ENCODE measurements at regions not wholly inside any gene's neighbourhood (a gene's known extent, or its start where the extent isn't known, plus 50 kb on each side); places are given as distances from the start of the nearest gene placed in this dataset.

DNA sequence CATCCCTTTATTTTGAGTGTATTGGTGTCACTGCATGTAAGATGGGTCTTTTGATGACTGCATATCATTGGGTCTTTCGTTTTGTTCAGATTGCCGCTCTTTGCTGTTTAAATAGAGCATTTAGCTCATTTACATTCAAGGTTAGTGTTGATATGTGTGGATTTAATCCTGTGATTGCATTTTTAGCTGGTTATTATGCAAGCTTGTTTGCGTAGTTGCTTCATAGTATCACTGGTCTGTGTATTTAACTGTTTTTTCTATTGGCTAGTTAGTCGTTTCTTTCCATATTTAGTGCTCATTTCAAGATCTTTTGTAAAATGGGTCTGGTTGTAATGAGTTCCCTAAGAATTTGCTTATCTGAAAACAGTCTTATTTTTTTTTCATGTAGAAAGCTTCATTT is 1170.6 kb upstream of the SEL1L start:
- DNase-seq = no peak
- TF ChIP-seq, protein P1, sequence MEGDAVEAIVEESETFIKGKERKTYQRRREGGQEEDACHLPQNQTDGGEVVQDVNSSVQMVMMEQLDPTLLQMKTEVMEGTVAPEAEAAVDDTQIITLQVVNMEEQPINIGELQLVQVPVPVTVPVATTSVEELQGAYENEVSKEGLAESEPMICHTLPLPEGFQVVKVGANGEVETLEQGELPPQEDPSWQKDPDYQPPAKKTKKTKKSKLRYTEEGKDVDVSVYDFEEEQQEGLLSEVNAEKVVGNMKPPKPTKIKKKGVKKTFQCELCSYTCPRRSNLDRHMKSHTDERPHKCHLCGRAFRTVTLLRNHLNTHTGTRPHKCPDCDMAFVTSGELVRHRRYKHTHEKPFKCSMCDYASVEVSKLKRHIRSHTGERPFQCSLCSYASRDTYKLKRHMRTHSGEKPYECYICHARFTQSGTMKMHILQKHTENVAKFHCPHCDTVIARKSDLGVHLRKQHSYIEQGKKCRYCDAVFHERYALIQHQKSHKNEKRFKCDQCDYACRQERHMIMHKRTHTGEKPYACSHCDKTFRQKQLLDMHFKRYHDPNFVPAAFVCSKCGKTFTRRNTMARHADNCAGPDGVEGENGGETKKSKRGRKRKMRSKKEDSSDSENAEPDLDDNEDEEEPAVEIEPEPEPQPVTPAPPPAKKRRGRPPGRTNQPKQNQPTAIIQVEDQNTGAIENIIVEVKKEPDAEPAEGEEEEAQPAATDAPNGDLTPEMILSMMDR (IDR thresholded peaks at IDR 0.05) = no peak
- Histone ChIP-seq H3K27ac (no peak overlapping the region), H3K4me1 (no peaks in the 10 kb centered on the region), H3K9me3 (no peaks in the 10 kb centered on the region), H3K4me3 (no peak overlapping the region), H3K36me3 (no peaks in the 10 kb centered on the region), H3K9ac (ENCODE audit: low read depth in 2 of 2, low read length in 2 of 2) (no peak overlapping the region), H3K27me3 (no peaks in the 10 kb centered on the region)
- intact Hi-C loops (cut with DNase I) = no loop called here

DNA sequence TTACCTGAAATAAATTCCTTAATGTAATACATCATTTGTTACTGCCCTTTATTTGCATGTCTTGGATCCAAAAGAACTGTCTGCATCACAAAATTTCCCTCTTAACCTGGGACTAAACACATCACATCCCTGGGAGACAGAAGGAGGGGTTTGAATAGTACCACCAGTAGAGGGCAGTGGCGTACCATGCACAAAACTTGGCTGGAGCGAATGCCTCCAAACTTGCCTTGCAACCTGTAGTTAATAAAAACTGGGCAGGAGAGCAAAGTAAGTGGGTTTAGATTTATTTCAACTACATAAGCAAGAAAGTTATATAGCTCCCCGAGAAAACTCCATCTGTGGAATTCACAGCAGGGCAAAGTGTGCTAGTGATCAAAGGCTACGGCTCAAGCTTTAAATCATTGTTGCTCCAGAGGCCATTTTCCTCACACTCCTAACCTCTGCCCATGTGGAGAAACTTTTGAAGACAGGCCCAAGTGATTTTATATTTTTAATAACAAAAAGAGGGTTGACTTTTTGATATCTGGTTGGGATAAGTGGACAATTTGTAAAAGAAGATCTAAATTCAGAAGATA is 1176.7 kb upstream of the SEL1L start:
- DNase-seq = peak; percentile 54
- no peaks in the 10 kb centered on the region for H3K27me3 ChIP-seq
- TF ChIP-seq, protein P1 (IDR thresholded peaks at IDR 0.05) = peak; percentile 62
- H3K4me1 ChIP-seq = no peaks in the 10 kb centered on the region
- no peaks in the 10 kb centered on the region for H3K36me3 ChIP-seq
- no peaks in the 10 kb centered on the region for H3K9me3 ChIP-seq
- intact Hi-C loops (cut with DNase I) = no loop called here
- no peak overlapping the region for H3K27ac ChIP-seq
- no peak overlapping the region for H3K9ac ChIP-seq (ENCODE audit: low read depth in 2 of 2, low read length in 2 of 2)
- no peak overlapping the region for H3K4me3 ChIP-seq

DNA sequence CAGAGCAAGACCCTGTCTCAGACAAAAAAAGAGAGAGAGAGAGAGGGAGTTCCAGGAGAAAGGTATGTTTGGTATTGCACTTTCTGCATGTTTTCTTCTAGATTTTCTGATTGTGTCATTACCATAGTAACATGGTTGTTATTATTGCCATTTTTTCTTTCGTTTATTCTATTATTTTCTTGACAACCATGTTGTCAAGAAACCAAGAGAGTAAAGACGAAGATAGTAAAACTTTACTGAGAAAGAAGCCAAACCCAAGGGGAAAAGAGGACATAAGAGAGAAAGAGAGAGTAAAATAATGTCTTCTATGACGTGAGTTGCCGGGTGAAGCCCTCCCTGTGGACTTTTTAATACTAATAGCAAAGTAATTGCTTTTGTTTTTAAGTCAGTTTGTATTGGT is 1186.0 kb upstream of the SEL1L start:
- Histone ChIP-seq H3K27ac (no peak overlapping the region), H3K9me3 (no peaks in the 10 kb centered on the region), H3K27me3 (no peaks in the 10 kb centered on the region), H3K4me3 (no peak overlapping the region), H3K36me3 (no peaks in the 10 kb centered on the region), H3K4me1 (no peaks in the 10 kb centered on the region), H3K9ac (ENCODE audit: low read depth in 2 of 2, low read length in 2 of 2) (no peak overlapping the region)
- TF ChIP-seq, protein P1 (IDR thresholded peaks at IDR 0.05) = no peak
- intact Hi-C loops (cut with DNase I) = no loop called here
- DNase-seq = no peak

DNA sequence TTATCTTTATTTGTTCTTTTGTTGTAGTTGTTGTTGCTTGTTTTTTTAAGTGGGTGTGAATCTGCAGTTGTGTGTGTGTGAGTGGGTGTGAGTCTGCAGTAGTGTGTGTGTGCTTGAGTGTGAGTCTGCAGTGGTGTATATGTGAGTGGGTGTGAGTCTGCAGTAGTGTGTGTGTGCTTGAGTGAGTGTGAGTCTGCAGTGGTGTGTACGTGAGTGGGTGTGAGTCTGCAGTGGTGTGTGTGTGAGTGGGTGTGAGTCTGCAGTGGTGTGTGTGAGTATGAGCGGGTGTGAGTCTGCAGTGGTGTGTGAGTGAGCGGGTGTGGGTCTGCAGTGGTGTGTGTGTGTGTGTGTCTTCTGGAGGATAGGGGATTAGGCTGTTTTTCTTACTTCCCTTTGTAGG is 1186.8 kb upstream of the SEL1L start:
- no peak overlapping the region for H3K4me3 ChIP-seq
- DNase-seq = no peak
- intact Hi-C loops (cut with DNase I) = no loop called here
- H3K27ac ChIP-seq = no peak overlapping the region
- no peaks in the 10 kb centered on the region for H3K36me3 ChIP-seq
- H3K4me1 ChIP-seq = no peaks in the 10 kb centered on the region
- H3K9ac ChIP-seq (ENCODE audit: low read depth in 2 of 2, low read length in 2 of 2) = no peak overlapping the region
- TF ChIP-seq, protein P1 (IDR thresholded peaks at IDR 0.05) = no peak
- no peaks in the 10 kb centered on the region for H3K27me3 ChIP-seq
- H3K9me3 ChIP-seq = no peaks in the 10 kb centered on the region

DNA sequence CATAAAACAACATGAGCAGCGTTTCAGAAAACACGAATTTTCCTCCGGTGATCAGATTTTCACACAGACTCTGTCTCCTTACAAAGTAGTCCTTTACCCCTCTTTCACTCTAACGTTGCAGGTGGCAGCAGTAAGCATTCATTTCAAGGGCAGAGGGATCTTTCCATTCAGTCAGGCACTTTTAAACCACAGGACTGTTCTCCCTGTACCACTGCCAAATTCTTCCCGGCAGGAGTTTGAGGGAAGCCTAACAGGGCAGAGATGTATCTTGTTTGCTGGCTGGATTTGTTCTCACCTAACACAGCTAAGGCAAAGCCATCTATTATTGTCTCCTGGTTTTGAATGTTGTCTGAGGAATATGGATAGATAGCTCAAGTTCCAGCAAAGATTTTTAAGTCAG is 1187.3 kb upstream of the SEL1L start:
- Histone ChIP-seq H3K9ac (ENCODE audit: low read depth in 2 of 2, low read length in 2 of 2) (no peak overlapping the region), H3K9me3 (no peaks in the 10 kb centered on the region), H3K4me1 (no peaks in the 10 kb centered on the region), H3K27me3 (no peaks in the 10 kb centered on the region), H3K27ac (no peak overlapping the region), H3K36me3 (no peaks in the 10 kb centered on the region), H3K4me3 (no peak overlapping the region)
- TF ChIP-seq, protein P1 (IDR thresholded peaks at IDR 0.05) = no peak
- intact Hi-C loops (cut with DNase I) = no loop called here
- no peak for DNase-seq
